ENCODE measurements at regions not wholly inside any gene's neighbourhood (a gene's known extent, or its start where the extent isn't known, plus 50 kb on each side); places are given as distances from the start of the nearest gene placed in this dataset.

DNA sequence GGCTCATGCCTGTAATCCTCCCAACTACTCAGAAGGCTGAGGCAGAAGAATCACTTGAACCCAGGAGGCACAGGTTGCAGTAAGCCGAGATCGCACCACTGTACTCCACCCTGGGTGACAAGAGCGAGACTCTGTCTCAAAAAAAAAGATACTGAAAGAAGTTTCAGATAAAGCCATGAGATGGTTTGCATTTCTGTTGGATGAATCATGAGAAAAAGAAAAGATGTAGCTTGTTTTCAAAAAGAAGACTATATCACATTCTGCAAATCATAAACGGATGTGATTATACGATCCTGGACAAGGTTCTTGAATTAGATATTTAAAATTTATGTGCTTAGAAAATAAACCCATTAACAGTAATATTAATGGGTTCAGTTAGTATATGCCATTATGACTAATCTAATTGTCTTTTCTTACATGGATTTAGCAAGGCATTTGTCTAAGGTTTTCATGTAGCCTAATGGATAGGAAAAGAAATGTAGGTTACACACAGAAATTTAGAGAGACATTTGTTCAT, 345.9 kb downstream of the SLC7A11 start:
- TF ChIP-seq, protein P1, sequence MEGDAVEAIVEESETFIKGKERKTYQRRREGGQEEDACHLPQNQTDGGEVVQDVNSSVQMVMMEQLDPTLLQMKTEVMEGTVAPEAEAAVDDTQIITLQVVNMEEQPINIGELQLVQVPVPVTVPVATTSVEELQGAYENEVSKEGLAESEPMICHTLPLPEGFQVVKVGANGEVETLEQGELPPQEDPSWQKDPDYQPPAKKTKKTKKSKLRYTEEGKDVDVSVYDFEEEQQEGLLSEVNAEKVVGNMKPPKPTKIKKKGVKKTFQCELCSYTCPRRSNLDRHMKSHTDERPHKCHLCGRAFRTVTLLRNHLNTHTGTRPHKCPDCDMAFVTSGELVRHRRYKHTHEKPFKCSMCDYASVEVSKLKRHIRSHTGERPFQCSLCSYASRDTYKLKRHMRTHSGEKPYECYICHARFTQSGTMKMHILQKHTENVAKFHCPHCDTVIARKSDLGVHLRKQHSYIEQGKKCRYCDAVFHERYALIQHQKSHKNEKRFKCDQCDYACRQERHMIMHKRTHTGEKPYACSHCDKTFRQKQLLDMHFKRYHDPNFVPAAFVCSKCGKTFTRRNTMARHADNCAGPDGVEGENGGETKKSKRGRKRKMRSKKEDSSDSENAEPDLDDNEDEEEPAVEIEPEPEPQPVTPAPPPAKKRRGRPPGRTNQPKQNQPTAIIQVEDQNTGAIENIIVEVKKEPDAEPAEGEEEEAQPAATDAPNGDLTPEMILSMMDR (IDR thresholded peaks at IDR 0.05 in 8 of 11, conservative IDR thresholded peaks at IDR 0.05 in 3 of 11), result no peak
- no peak for TF ChIP-seq POLR2AphosphoS5 (IDR thresholded peaks at IDR 0.05)
